ENCODE measurements at regions not wholly inside any gene's neighbourhood (a gene's known extent, or its start where the extent isn't known, plus 50 kb on each side); places are given as distances from the start of the nearest gene placed in this dataset.

GRCh38 chr3:24965706-24966385 lies 462.2 kb upstream of the RARB start (continued):
- no peak for TF ChIP-seq CHD7 (IDR thresholded peaks at IDR 0.05; ENCODE audit: insufficient replicate concordance, low read length)
- TF ChIP-seq POU5F1 (IDR thresholded peaks at IDR 0.05; ENCODE audit: low read depth, low read length): no peak
- TF ChIP-seq RBBP5 (IDR thresholded peaks at IDR 0.05; ENCODE audit: borderline replicate concordance, low read depth, low read length): no peak
- no peak for TF ChIP-seq ATF3 (IDR thresholded peaks at IDR 0.05; ENCODE audit: insufficient read depth, low read depth, low read length)
- no peak for TF ChIP-seq SUZ12 (IDR thresholded peaks at IDR 0.05; ENCODE audit: low read length)
- TF ChIP-seq RAD21 (IDR thresholded peaks at IDR 0.05 in 1 of 2, conservative IDR thresholded peaks at IDR 0.05 in 1 of 2; ENCODE audit: low read depth in 2 of 2, low read length in 2 of 2): no peak
- TF ChIP-seq CHD1 (IDR thresholded peaks at IDR 0.05; ENCODE audit: low read depth, low read length): no peak

Measured in H1 (cell line).